Rectal smooth muscle tissue (tissue), 1 donor: ENCODE measurements at regions not wholly inside any gene's neighbourhood (a gene's known extent, or its start where the extent isn't known, plus 50 kb on each side); places are given as distances from the start of the nearest gene placed in this dataset.

Experiments
- H3K27ac ChIP-seq: one replicate; pipeline ENCODE4 v1.7.0; 2013; ENCODE audit warnings: low read depth, low read length, inconsistent platforms
- H3K27me3 ChIP-seq: one replicate; pipeline ENCODE4 v1.7.0; 2013; ENCODE audit warnings: low read length; ENCODE audit not compliant: control insufficient read depth, insufficient read depth
- H3K36me3 ChIP-seq: one replicate; pipeline ENCODE4 v1.7.0; 2013; ENCODE audit warnings: low read length; ENCODE audit not compliant: control insufficient read depth, insufficient read depth
- H3K4me1 ChIP-seq: one replicate; pipeline ENCODE4 v1.7.0; 2013; ENCODE audit warnings: low read length; ENCODE audit not compliant: control insufficient read depth, insufficient read depth
- H3K4me3 ChIP-seq: one replicate; pipeline ENCODE4 v1.7.0; 2013; ENCODE audit warnings: low read length
- H3K9ac ChIP-seq: one replicate; pipeline ENCODE4 v1.7.0; 2013; ENCODE audit warnings: low read length

DNA sequence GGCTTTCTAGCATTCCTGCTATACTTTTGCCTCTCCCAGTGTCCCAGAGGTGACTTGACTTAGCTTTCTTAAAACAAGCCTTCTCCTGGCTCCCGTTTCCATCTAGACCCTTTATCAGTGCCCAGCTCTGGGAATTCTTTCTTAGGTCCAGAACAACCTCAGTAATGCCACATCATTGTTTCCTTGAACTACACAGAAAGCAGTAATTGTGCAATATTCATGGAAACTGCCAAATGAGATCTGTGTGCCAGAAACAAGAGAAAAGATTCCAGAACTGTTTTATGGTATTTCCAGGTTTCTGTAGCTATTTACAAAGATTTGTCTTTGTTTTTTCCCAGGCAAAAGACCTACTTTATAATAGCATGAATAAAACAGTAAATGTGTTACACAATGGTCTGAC is 391.3 kb downstream of the SLCO4C1 start:
- no peaks in the 10 kb centered on the region for H3K4me1 ChIP-seq
- no peak overlapping the region for H3K9ac ChIP-seq
- no peaks in the 10 kb centered on the region for H3K36me3 ChIP-seq
- H3K4me3 ChIP-seq, result no peak overlapping the region
- H3K27me3 ChIP-seq, result no peaks in the 10 kb centered on the region
- H3K27ac ChIP-seq, result no peak overlapping the region

DNA sequence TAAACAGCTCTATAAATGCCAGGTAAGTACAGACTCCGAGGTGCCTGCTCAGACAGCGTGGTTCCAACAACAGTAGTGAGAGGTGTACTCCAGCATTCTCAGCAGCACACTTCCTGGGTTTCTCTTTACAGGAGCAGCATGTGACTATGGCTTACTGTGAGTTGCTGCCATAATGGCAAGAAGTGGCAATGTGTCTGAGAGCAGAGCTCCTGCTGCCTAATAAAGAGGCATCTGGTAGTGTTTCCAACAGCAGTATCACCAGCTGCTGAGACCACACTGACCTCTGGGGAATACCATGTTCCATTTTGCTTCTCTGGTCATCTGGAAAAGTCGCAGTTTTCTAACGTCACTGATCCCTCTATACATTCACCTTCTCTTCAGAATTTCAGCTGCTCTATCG is 398.2 kb downstream of the SLCO4C1 start:
- Histone ChIP-seq H3K4me1 (no peaks in the 10 kb centered on the region), H3K36me3 (no peaks in the 10 kb centered on the region), H3K4me3 (no peak overlapping the region), H3K9ac (no peak overlapping the region), H3K27ac (no peak overlapping the region), H3K27me3 (no peaks in the 10 kb centered on the region)

- H3K4me1 ChIP-seq, result no peaks in the 10 kb centered on the region
- no peaks in the 10 kb centered on the region for H3K36me3 ChIP-seq
- no peak overlapping the region for H3K4me3 ChIP-seq
- H3K9ac ChIP-seq, result no peak overlapping the region
- no peaks in the 10 kb centered on the region for H3K27me3 ChIP-seq
- H3K27ac ChIP-seq, result no peak overlapping the region
Observed at GRCh38 chr5:101894985-101895384, 401.1 kb downstream of the SLCO4C1 start.

- H3K4me1 ChIP-seq, result no peaks in the 10 kb centered on the region
- no peak overlapping the region for H3K9ac ChIP-seq
- no peak overlapping the region for H3K27ac ChIP-seq
- no peaks in the 10 kb centered on the region for H3K27me3 ChIP-seq
- no peak overlapping the region for H3K4me3 ChIP-seq
- no peaks in the 10 kb centered on the region for H3K36me3 ChIP-seq
Observed at GRCh38 chr5:101878190-101878589, 417.9 kb downstream of the SLCO4C1 start.

- H3K4me1 ChIP-seq, result no peaks in the 10 kb centered on the region
- no peak overlapping the region for H3K27ac ChIP-seq
- H3K4me3 ChIP-seq, result no peak overlapping the region
- no peak overlapping the region for H3K9ac ChIP-seq
- no peaks in the 10 kb centered on the region for H3K27me3 ChIP-seq
- H3K36me3 ChIP-seq, result no peaks in the 10 kb centered on the region
Observed at GRCh38 chr5:101877451-101877850, 418.6 kb downstream of the SLCO4C1 start.

- Histone ChIP-seq H3K4me1 (no peaks in the 10 kb centered on the region), H3K9ac (no peak overlapping the region), H3K27me3 (no peaks in the 10 kb centered on the region), H3K36me3 (no peaks in the 10 kb centered on the region), H3K4me3 (no peak overlapping the region), H3K27ac (no peak overlapping the region)
Observed at GRCh38 chr5:101866473-101866872, 429.6 kb downstream of the SLCO4C1 start.

DNA sequence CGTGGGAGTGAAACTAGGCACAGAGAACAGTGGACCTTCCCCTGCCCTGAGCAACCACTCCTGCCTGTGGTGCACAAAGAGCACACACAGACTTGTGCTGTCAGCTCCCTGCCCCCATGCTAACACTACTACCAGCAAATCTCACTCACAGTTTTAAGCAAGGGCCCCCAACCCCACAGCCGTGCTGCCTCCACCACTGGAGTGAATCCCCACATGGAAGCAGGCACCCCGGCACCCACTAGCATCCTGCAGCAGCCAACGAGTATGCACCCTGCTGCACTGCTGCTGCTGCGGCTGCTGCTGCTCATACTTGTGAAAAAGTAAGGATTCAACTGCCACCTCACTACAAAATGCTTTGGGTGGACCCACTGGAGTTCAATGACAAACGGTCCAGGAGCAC is 435.5 kb downstream of the SLCO4C1 start:
- Histone ChIP-seq H3K4me1 (no peaks in the 10 kb centered on the region), H3K4me3 (no peak overlapping the region), H3K9ac (no peak overlapping the region), H3K36me3 (no peaks in the 10 kb centered on the region), H3K27me3 (no peaks in the 10 kb centered on the region), H3K27ac (no peak overlapping the region)

DNA sequence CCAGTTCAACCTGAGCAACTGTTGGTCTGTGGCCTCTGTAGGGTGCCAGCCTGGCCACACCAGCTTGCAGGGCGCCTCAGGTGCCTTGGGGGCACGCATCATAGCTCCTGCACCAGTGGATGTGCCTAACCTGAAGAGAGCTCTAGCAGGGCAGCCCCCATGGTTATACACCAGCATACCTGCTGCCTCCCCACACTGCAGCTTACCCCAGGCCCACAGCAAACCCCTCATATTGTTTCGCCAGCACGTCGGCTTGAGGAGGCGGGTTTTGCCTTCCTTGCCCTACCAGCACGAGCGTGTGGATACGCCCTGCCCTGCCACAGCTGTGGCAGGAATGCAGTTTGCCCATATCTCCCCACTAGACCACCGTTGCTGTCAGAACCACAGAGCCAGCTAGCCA is 435.9 kb downstream of the SLCO4C1 start:
- Histone ChIP-seq H3K4me1 (no peaks in the 10 kb centered on the region), H3K4me3 (no peak overlapping the region), H3K27me3 (no peaks in the 10 kb centered on the region), H3K36me3 (no peaks in the 10 kb centered on the region), H3K9ac (no peak overlapping the region), H3K27ac (no peak overlapping the region)

DNA sequence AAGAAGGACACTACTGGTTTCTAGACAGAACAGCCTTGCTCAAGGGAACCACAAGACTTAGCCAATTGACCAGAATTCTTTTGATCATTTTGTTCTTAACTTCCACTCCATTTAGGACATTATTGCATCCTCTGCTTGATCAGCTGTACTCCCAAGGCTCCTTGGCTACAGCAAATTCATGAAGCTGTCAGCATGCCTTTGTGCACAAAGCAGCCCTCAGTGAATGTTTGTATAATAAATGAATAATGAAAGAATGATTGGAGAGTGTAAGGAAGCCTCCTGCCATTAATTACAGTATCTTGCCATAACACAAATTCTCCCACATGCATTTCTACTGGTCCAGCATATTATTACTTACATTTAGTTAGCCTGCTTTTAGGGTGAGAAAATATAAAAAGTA is 449.6 kb downstream of the SLCO4C1 start:
- no peaks in the 10 kb centered on the region for H3K4me1 ChIP-seq
- no peaks in the 10 kb centered on the region for H3K27me3 ChIP-seq
- H3K27ac ChIP-seq, result no peak overlapping the region
- no peak overlapping the region for H3K4me3 ChIP-seq
- H3K36me3 ChIP-seq, result no peaks in the 10 kb centered on the region
- no peak overlapping the region for H3K9ac ChIP-seq

DNA sequence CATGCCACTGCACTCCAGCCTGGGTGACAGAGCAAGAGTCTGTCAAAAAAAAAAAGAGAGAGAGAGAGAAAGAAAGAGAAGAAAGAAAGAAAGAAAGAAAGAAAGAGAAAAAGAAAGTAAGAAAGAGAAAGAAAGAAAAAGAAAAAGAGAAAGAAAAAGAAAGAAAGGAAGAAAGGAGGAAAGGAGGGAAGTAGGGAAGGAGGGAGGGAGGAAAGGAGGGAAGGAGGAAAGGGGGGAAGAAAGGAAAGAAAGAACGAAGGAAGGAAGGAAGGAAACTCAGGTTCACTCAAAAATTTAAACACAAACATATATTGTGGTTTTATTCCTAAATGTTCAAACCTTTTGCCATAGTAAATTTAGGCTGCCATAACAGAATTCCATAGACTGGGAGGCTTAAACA is 453.0 kb downstream of the SLCO4C1 start:
- Histone ChIP-seq H3K4me3 (no peak overlapping the region), H3K9ac (no peak overlapping the region), H3K36me3 (no peaks in the 10 kb centered on the region), H3K27me3 (no peaks in the 10 kb centered on the region), H3K27ac (no peak overlapping the region), H3K4me1 (no peaks in the 10 kb centered on the region)

- Histone ChIP-seq H3K9ac (no peak overlapping the region), H3K36me3 (no peaks in the 10 kb centered on the region), H3K4me1 (no peaks in the 10 kb centered on the region), H3K27ac (no peak overlapping the region), H3K27me3 (no peaks in the 10 kb centered on the region), H3K4me3 (no peak overlapping the region)
Observed at GRCh38 chr5:101838435-101838834, 457.6 kb downstream of the SLCO4C1 start.

- Histone ChIP-seq H3K9ac (no peak overlapping the region), H3K4me1 (no peaks in the 10 kb centered on the region), H3K36me3 (no peaks in the 10 kb centered on the region), H3K27ac (no peak overlapping the region), H3K27me3 (no peaks in the 10 kb centered on the region), H3K4me3 (no peak overlapping the region)
Observed at GRCh38 chr5:101829255-101829654, 466.8 kb downstream of the SLCO4C1 start.

DNA sequence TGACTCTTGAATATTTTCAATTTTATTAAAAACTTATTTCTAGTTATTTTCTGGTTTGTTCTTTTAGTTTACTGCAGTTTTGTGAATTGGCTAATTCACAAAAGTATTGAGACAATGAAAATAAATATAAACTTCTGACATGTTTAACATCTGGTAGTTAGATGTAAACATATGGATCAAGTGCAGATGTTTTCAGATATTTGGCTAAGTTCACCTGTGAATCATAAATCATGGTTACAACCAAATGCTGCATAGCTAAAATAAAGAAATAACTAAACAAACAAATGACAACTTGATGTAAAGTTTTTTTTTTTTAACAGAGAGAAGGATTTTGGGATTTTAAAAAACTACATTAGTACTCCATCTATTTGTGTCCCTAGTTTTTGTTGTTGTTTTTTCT is 484.6 kb downstream of the SLCO4C1 start:
- no peaks in the 10 kb centered on the region for H3K36me3 ChIP-seq
- no peak overlapping the region for H3K4me3 ChIP-seq
- no peak overlapping the region for H3K9ac ChIP-seq
- no peaks in the 10 kb centered on the region for H3K27me3 ChIP-seq
- no peaks in the 10 kb centered on the region for H3K4me1 ChIP-seq
- no peak overlapping the region for H3K27ac ChIP-seq

DNA sequence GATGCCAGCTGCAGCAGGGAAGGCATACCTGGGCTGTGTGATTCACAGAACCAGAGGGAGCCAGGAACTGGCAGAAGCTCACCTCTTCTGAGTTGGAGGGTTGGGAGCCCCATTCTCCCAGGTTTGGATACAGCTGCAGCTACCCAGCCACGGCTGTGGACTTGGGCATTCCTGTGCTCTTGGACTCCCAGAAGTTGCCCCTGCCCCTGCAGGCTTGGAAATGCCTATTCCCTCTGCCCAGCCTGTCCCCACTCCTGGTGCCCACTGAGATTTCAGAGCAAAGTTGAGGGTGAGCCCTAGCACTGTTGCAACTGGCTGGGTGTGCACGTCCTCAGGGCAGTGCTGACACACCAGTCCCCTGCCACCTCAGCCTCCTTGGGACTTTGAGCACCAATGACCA is 489.7 kb downstream of the SLCO4C1 start:
- no peaks in the 10 kb centered on the region for H3K4me1 ChIP-seq
- no peak overlapping the region for H3K27ac ChIP-seq
- H3K36me3 ChIP-seq, result no peaks in the 10 kb centered on the region
- no peak overlapping the region for H3K9ac ChIP-seq
- no peak overlapping the region for H3K4me3 ChIP-seq
- H3K27me3 ChIP-seq, result no peaks in the 10 kb centered on the region
